ENCODE measurements at regions not wholly inside any gene's neighbourhood (a gene's known extent, or its start where the extent isn't known, plus 50 kb on each side); places are given as distances from the start of the nearest gene placed in this dataset.

- no peak for TF ChIP-seq CTCF (IDR thresholded peaks at IDR 0.05)
- no peak for TF ChIP-seq POLR2AphosphoS5 (IDR thresholded peaks at IDR 0.05)
- no peak for TF ChIP-seq POLR2A (IDR thresholded peaks at IDR 0.05)
Observed at GRCh38 chr21:15272171-15272570, 207.4 kb upstream of the NRIP1 start.

Data from breast epithelium (tissue), 3 donors.